A673 (cell line): ENCODE measurements at regions not wholly inside any gene's neighbourhood (a gene's known extent, or its start where the extent isn't known, plus 50 kb on each side); places are given as distances from the start of the nearest gene placed in this dataset.
"Not testable (repeated sequence)": the region's sequence is repeated elsewhere in the genome, so short reads cannot be mapped to it uniquely, and the experiment has no call there.

Source experiments
- BruUV-seq: library from RNA; stranded (reverse); fragments of 400-500 nt; replicated peaks from 2 replicates; lab custom pipeline; 2021; lab: Mats Ljungman, UMichigan
- CTCF ChIA-PET: fragments of 300-600 bp; sonication (Branson Sonifier 250); formaldehyde crosslinking; loops from one replicate; lab custom pipeline; 2022; ENCODE audit warnings: antibody characterized with exemption; lab: Charles Lee
- POLR2A ChIA-PET: fragments of 300-600 bp; sonication (Branson Sonifier 250); formaldehyde crosslinking; loops from one replicate; lab custom pipeline; 2022; ENCODE audit warnings: antibody characterized with exemption; ENCODE audit not compliant: low non-redundant PET; lab: Charles Lee
- DNase-seq: peaks from one replicate; pipeline ENCODE4 v3.0.0-alpha.2; 2015; ENCODE audit warnings: low spot score
- H3K27ac ChIP-seq: fragments of 200-600 bp; sonication (generic); 2 replicates; pipeline ENCODE4 v1.5.1; 2016; ENCODE audit warnings: mixed run types, low read depth, mild to moderate bottlenecking, mixed read lengths, antibody characterized with exemption, low read length; ENCODE audit not compliant: poor library complexity, severe bottlenecking
- H3K27me3 ChIP-seq: fragments of 200-600 bp; sonication (generic); replicated peaks from 2 replicates; pipeline ENCODE4 v1.6.1; 2017; ENCODE audit warnings: mixed run types, low read depth, mild to moderate bottlenecking, mixed read lengths, antibody characterized with exemption, low read length; ENCODE audit not compliant: insufficient read depth, poor library complexity
- H3K36me3 ChIP-seq: fragments of 200-600 bp; sonication (generic); 2 replicates; pipeline ENCODE4 v1.6.1; 2016; ENCODE audit warnings: mixed run types, mild to moderate bottlenecking, mixed read lengths, antibody characterized with exemption, low read length; ENCODE audit not compliant: insufficient read depth, poor library complexity, severe bottlenecking
- H3K4me1 ChIP-seq: fragments of 200-600 bp; sonication (generic); 2 replicates; pipeline ENCODE4 v1.6.1; 2017; ENCODE audit warnings: mixed run types, mild to moderate bottlenecking, mixed read lengths, antibody characterized with exemption, low read length; ENCODE audit not compliant: insufficient read depth, poor library complexity, severe bottlenecking
- H3K4me3 ChIP-seq: fragments of 200-600 bp; sonication (generic); 2 replicates; pipeline ENCODE4 v1.5.1; 2016; ENCODE audit warnings: low read depth, mixed run types, mild to moderate bottlenecking, mixed read lengths, low read length; ENCODE audit not compliant: poor library complexity, severe bottlenecking
- H3K9me3 ChIP-seq: fragments of 200-600 bp; sonication (generic); 2 replicates; pipeline ENCODE4 v1.6.1; 2016; ENCODE audit warnings: mixed run types, low read depth, mild to moderate bottlenecking, mixed read lengths, antibody characterized with exemption, low read length; ENCODE audit not compliant: poor library complexity, severe bottlenecking
- CTCF ChIP-seq: fragments of 300-800, 200-600 bp; sonication (generic); conservative IDR thresholded peaks from 2 replicates; pipeline ENCODE4 v1.5.1; 2017; ENCODE audit warnings: low read depth, mild to moderate bottlenecking, antibody characterized with exemption, low read length, moderate library complexity, mixed read lengths
- EZH2 ChIP-seq: fragments of 200-600 bp; sonication (generic); IDR thresholded peaks from 2 replicates; pipeline ENCODE4 v1.6.1; 2017; ENCODE audit warnings: borderline replicate concordance, low read depth, mild to moderate bottlenecking, mixed read lengths, antibody characterized with exemption, low read length; ENCODE audit not compliant: poor library complexity, severe bottlenecking
- intact Hi-C: fragments of 100-400 bp; cut with micrococcal nuclease; formaldehyde crosslinking; loops from one replicate; pipeline ENCODE4 v1.10.0; 2022; ENCODE audit not compliant: unreplicated experiment

- no peak for TF ChIP-seq EZH2
- TF ChIP-seq CTCF: no peak
- CTCF ChIA-PET: no interaction called here
- Histone ChIP-seq H3K4me1 (no peaks in the 10 kb centered on the region), H3K36me3 (no peaks in the 10 kb centered on the region), H3K27me3 (no peaks in the 10 kb centered on the region), H3K4me3 (no peak overlapping the region), H3K27ac (no peak overlapping the region), H3K9me3 (no peaks in the 10 kb centered on the region)
- no peak for DNase-seq
- no TSS peak for BruUV-seq
- intact Hi-C loops: no loop called here
- POLR2A ChIA-PET: no interaction called here
These were observed 156.4 kb upstream of the CXCL13 start for GRCh38 chr4:77449171-77449570.

- ChIA-PET POLR2A (no interaction called here), CTCF (no interaction called here)
- TF ChIP-seq CTCF: no peak
- TF ChIP-seq EZH2: no peak
- Histone ChIP-seq H3K4me3 (no peak overlapping the region), H3K9me3 (no peaks in the 10 kb centered on the region), H3K27ac (no peak overlapping the region), H3K4me1 (no peaks in the 10 kb centered on the region), H3K27me3 (no peaks in the 10 kb centered on the region), H3K36me3 (no peaks in the 10 kb centered on the region)
- no TSS peak for BruUV-seq
- no peak for DNase-seq
- intact Hi-C loops: no loop called here
These were observed 155.6 kb upstream of the CXCL13 start for GRCh38 chr4:77450006-77450405.

GRCh38 chr4:77451530-77451929 lies 154.1 kb upstream of the CXCL13 start:
- Histone ChIP-seq H3K4me3 (no peak overlapping the region), H3K27ac (no peak overlapping the region), H3K36me3 (no peaks in the 10 kb centered on the region), H3K9me3 (no peaks in the 10 kb centered on the region), H3K27me3 (no peaks in the 10 kb centered on the region), H3K4me1 (no peaks in the 10 kb centered on the region)
- no peak for DNase-seq
- ChIA-PET CTCF (no interaction called here), POLR2A (no interaction called here)
- BruUV-seq: no TSS peak
- TF ChIP-seq CTCF (no peak), EZH2 (no peak)
- intact Hi-C loops: no loop called here

GRCh38 chr4:77452117-77452516 lies 153.5 kb upstream of the CXCL13 start:
- CTCF ChIA-PET, intact Hi-C loops, H3K9me3 ChIP-seq, BruUV-seq, DNase-seq, POLR2A ChIA-PET, H3K4me3 ChIP-seq, H3K4me1 ChIP-seq, H3K27me3 ChIP-seq, H3K27ac ChIP-seq, H3K36me3 ChIP-seq: not testable (repeated sequence)
